Brain microvascular endothelial cell (primary cell): ENCODE measurements at regions not wholly inside any gene's neighbourhood (a gene's known extent, or its start where the extent isn't known, plus 50 kb on each side); places are given as distances from the start of the nearest gene placed in this dataset.

Experiments used
- DNase-seq: peaks from one replicate; pipeline ENCODE4 v3.0.0-alpha.2; 2020
- H3K27ac ChIP-seq: fragments of 250-450 bp; sonication (Bioruptor Pico); 2 replicates; pipeline ENCODE4 v1.5.1; 2020; ENCODE audit warnings: mild to moderate bottlenecking, moderate library complexity
- H3K27me3 ChIP-seq: fragments of 250-450 bp; sonication (Bioruptor Pico); replicated peaks from 2 replicates; pipeline ENCODE4 v1.5.1; 2020; ENCODE audit warnings: mild to moderate bottlenecking
- H3K36me3 ChIP-seq: fragments of 250-450 bp; sonication (Bioruptor Pico); replicated peaks from 2 replicates; pipeline ENCODE4 v1.5.1; 2020; ENCODE audit warnings: mild to moderate bottlenecking
- H3K4me3 ChIP-seq: 2 replicates; pipeline ENCODE4 v1.5.1; 2011; ENCODE audit warnings: low read depth, mild to moderate bottlenecking, control low read depth, low read length, moderate library complexity
- in situ Hi-C: cut with HindIII; loops from 2 replicates; pipeline ENCODE4 v1.10.0; 2017; ENCODE audit warnings: low sequenced_read_pairs, low pct_ligation_motif_present
- TF ChIP-seq, protein P1 (sequence below): IDR thresholded peaks from 2 replicates; pipeline ENCODE4 v1.5.1; 2011; ENCODE audit warnings: low read depth, mild to moderate bottlenecking, moderate library complexity, low read length, control low read depth, inconsistent platforms; ENCODE audit errors: missing control alignments

DNA sequence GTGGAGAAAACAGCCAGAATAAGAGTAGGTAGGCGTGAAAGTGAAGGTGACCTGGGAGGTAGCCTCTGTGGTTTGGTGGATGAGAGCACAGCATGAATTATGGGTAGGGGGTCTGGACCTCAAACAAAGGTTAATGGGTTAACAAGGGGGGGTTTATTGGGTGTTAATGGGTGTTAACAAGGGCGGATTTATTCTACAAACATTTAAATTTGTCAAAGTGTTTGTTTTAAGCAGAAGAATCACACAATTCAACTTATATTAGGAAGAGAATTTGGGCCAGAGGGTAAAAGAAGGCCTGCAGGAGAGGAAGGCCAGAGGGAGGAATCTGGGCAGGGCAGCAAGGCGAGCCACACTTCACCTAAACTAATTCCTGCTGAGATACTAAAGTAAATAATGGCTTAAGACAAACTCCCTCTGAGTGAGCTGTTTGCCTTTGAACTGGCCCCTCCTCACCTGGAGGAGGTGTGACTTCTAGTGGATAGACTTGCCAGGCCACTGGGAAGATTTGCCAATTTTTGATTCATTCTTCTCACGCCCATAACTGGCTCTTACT, 191.7 kb downstream of the GIPC2 start:
- H3K36me3 ChIP-seq = no peaks in the 10 kb centered on the region
- no peaks in the 10 kb centered on the region for H3K27me3 ChIP-seq
- TF ChIP-seq, protein P1, sequence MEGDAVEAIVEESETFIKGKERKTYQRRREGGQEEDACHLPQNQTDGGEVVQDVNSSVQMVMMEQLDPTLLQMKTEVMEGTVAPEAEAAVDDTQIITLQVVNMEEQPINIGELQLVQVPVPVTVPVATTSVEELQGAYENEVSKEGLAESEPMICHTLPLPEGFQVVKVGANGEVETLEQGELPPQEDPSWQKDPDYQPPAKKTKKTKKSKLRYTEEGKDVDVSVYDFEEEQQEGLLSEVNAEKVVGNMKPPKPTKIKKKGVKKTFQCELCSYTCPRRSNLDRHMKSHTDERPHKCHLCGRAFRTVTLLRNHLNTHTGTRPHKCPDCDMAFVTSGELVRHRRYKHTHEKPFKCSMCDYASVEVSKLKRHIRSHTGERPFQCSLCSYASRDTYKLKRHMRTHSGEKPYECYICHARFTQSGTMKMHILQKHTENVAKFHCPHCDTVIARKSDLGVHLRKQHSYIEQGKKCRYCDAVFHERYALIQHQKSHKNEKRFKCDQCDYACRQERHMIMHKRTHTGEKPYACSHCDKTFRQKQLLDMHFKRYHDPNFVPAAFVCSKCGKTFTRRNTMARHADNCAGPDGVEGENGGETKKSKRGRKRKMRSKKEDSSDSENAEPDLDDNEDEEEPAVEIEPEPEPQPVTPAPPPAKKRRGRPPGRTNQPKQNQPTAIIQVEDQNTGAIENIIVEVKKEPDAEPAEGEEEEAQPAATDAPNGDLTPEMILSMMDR = no peak
- no peak overlapping the region for H3K27ac ChIP-seq
- in situ Hi-C loops = no loop called here
- DNase-seq = no peak
- no peak overlapping the region for H3K4me3 ChIP-seq

DNA sequence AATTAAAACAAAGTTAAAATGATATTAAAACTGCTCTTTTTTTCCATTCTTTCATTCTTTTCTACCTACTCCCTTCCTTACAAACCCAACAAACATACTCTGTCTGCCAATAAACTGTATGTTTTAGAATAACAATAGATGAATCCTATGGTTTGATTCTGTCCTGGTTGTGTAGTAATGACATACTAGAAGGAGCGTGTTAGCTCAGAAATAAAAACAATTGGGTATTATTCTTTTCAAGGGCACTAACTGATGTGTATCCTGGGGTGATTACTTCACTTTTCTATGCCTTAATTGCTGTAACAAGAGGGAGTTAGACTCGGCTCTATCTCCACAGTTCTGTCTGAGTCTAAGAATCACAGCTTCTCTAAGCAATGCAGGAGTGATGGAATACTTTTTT, 194.4 kb downstream of the GIPC2 start:
- no peak overlapping the region for H3K27ac ChIP-seq
- no peak for DNase-seq
- no peak overlapping the region for H3K4me3 ChIP-seq
- in situ Hi-C loops = no loop called here
- H3K36me3 ChIP-seq = no peaks in the 10 kb centered on the region
- TF ChIP-seq, protein P1 = no peak
- H3K27me3 ChIP-seq = no peaks in the 10 kb centered on the region

DNA sequence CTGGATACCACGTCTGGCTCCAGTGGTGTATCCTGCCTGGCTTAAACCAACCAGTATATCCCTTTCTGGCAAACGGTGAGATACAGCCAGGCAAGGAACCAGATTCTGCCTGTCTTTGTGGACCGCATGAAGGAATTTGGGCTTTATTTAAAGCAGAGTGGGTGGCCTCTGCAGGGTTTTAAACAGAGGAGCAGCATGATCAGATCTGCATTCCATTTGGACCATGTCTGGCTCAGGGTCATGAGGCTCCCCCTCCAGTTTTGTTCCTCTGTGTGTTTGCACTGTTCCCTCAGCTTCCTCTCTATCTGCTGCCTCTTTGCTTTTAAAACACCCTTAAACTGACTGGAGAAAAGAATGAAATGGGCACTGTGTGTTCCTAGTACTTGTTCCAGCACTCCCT, 195.0 kb downstream of the GIPC2 start:
- no peak overlapping the region for H3K27ac ChIP-seq
- no peaks in the 10 kb centered on the region for H3K36me3 ChIP-seq
- in situ Hi-C loops = no loop called here
- no peak overlapping the region for H3K4me3 ChIP-seq
- TF ChIP-seq, protein P1 = no peak
- no peaks in the 10 kb centered on the region for H3K27me3 ChIP-seq
- DNase-seq = no peak

DNA sequence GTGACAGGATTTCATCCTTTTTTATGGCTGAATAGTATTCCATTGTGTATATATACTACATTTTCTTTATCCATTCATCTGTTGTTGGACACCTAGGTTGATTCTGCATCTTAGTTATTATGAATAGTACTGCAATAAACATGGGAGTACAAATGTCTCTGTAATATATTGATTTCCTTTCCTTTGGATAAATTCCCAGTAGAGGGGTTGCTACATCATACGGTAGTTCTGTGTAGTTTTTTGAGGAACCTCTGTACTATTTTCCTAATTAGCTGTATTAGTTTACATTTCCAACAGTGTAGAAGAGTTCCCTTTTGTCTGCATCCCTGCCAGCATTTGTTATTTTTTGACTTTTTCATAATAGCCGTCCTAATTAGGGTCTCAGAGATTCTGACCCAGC, 201.3 kb downstream of the GIPC2 start:
- no peak overlapping the region for H3K27ac ChIP-seq
- in situ Hi-C loops = no loop called here
- TF ChIP-seq, protein P1 = no peak
- no peak overlapping the region for H3K4me3 ChIP-seq
- no peak for DNase-seq
- no peaks in the 10 kb centered on the region for H3K36me3 ChIP-seq
- H3K27me3 ChIP-seq = no peaks in the 10 kb centered on the region

DNA sequence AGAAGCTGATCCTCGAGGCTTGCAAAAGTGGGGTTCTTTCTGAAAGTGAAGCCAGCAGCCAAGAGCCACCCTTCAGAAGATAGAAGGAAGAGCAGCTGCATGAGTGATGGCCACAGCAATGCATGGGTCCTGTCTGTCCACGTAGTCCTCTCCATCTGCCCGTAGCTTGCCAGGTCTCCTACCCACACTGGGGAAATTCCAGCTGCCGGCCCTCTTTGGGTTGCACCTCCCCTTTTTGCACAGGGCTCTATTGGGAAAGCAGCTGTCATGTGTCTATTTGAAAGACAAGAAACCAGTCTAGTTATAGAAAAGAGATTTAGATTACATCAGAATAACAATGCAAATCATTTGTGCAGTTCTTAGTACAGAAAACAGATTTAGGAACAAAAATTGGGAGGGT, 204.4 kb downstream of the GIPC2 start:
- DNase-seq = no peak
- Histone ChIP-seq H3K4me3 (no peak overlapping the region), H3K27me3 (no peaks in the 10 kb centered on the region), H3K27ac (no peak overlapping the region), H3K36me3 (no peaks in the 10 kb centered on the region)
- in situ Hi-C loops = no loop called here
- TF ChIP-seq, protein P1 = no peak

DNA sequence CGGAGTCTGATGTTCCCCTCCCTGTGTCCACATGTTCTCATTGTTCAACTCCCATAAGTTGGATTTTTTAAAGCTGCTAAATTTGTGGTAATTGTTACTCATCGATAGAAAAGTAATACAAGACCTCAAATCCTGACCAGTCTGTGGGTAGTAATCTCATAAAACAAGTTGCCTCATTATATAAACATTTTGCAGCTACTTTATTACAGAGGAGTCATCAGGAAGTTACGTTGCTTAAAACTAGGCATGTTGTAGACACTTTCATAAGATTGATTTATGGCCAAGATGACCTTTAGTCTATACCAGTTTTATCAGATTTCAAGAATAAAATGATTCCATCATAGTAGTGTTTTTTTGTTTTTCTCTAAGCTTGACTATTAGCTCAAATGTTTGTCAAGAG, 208.8 kb downstream of the GIPC2 start:
- in situ Hi-C loops = no loop called here
- no peak for DNase-seq
- H3K27ac ChIP-seq = no peak overlapping the region
- H3K36me3 ChIP-seq = no peaks in the 10 kb centered on the region
- H3K4me3 ChIP-seq = no peak overlapping the region
- no peaks in the 10 kb centered on the region for H3K27me3 ChIP-seq
- TF ChIP-seq, protein P1 = no peak
